ENCODE measurements at regions not wholly inside any gene's neighbourhood (a gene's known extent, or its start where the extent isn't known, plus 50 kb on each side); places are given as distances from the start of the nearest gene placed in this dataset.

DNA sequence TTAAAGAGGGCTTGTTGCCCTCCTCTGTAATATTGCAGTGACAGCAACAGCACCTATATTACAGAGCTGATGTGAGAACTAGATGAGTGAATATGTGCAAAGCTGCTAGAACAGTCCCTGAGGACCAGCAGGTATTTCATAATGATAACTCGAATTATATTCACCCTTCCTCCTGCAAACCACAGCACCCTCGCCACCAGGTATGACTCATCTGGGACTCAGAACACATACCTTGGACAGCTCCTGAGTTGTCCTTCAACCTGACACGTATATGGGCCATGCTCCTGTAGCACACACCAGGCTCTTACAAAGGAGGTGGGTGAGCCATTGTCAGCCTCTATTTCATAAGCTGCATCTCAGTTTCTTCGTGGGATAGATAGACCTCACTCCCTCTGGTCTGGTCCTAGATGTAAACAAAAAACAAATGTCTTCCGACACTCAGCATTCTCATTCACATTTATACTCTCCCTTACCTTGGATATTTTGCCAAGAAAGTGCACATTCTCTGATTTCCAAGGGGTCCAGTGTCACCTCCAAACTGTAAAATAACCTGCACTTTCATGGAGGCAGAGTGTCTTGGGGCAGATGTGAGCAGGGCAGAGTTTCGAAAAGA, 124.5 kb downstream of the TLE3 start:
- ATAC-seq, result no peak
- intact Hi-C loops (cut with DNase I), result no loop called here
- DNase-seq (ENCODE audit: low spot score), result no peak

DNA sequence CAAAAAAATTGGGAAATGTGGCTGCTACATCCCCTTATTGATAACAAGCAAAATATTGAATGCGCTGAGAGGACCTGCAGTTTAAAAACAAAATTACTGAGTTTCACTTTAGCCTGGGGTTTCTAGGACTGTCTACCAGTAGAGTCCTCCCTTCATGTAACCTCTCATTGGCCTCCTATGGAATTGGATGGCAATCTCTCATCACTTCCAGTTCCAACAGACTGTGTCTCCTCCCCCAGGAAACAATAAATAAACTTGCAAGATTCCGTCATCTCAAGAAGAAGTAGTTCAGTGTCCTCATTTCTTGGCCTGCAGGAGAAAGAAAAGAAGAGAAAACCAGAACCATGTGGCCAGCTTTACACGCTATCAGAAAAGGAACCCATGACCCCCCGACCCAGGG, 123.8 kb downstream of the TLE3 start:
- intact Hi-C loops (cut with DNase I), result no loop called here
- no peak for ATAC-seq
- no peak for DNase-seq (ENCODE audit: low spot score)

DNA sequence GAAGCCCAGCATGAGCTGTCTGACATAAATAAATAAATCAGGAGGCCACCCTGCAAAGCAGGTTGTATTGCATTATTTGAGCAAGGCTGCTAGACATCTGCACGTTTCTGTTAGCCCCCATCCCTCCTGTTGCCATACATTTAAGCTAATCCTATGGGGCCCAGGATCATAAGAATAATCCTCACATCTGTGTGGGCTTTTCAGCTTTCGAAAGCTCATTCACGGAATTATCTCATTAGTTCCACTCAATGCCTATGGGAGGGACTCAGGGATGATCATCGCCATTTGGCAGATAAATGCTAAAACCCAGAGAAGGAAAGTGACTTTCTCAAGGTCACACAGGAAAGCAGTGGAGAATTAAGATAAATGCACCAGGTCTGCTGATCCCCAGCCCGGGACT, 123.4 kb downstream of the TLE3 start:
- intact Hi-C loops (cut with DNase I), result no loop called here
- DNase-seq (ENCODE audit: low spot score) (no peak), ATAC-seq (no peak)

DNA sequence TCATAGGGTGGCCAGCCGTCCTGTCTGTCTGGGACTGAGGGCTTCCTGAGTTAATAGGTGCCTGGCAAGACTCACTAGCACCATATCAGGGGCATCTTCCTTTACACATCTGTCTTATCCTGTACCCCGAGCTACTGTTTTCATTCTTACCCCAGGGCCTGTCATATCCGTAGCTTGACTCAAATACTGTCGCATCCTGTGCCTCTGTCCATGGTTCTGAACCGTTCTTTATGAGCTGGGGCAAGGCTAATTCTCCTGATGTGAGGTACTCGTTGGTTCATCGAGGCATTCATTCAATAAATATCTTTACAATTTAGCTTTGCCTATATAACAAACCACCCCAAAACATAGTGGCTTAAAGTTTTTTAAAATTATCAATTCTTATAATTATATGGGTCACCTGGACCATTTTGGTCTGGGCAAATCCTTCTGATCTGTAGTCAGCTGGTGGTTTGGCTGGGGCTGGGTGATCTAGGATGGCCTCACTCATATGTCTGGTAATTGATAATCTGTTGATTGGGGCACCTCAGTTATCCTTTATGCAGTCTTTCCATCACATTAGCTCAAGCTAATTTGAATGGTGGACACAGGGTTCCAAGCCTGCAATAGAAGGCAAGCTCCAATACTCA, 121.2 kb downstream of the TLE3 start:
- ATAC-seq, result peak; percentile 65
- intact Hi-C loops (cut with DNase I), result no loop called here

DNA sequence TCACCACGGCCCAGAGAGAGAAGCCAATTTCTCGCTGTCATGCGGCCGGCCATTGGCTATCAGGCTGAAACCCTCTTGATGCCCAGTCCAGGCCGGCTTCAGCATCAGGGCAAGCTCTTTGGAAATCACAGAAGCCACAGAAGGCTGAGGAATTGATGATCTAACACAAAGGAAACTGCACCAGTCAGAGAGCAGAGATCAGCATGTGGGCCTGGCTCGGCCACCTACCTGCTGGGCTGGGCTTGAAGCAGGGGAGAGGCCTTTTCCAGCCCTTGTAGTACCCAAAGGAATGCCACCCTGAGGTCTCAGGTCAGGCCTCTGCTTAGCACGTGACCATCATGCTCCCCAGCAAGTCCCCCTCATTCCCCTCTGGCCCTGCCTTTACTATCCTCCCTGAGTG, 119.1 kb downstream of the TLE3 start:
- DNase-seq (ENCODE audit: low spot score) (no peak), ATAC-seq (no peak)
- intact Hi-C loops (cut with DNase I), result no loop called here

More for the DNA sequence above, 121.2 kb downstream of the TLE3 start:
- DNase-seq (ENCODE audit: low spot score), result no peak

DNA sequence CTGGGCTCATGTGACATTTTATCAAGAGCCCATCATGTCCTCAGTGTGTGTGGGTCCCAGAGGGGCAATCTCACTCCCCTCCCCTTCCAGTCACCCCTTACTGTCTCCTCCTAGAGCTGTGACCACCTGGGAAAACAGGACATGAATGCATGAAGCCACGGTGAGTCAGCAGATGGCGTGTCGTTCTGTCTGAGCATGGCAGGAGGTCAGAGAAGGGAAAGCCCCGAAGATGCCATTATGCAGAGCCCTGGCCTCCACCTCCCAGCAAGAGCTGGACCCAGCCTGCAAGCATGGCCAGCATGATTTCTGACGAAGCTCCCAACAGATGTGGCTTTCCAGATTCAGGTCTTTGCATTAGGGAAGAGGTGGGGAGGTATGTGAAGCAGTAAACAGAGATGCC, 118.5 kb downstream of the TLE3 start:
- intact Hi-C loops (cut with DNase I), result no loop called here
- DNase-seq (ENCODE audit: low spot score) (no peak), ATAC-seq (no peak)

DNA sequence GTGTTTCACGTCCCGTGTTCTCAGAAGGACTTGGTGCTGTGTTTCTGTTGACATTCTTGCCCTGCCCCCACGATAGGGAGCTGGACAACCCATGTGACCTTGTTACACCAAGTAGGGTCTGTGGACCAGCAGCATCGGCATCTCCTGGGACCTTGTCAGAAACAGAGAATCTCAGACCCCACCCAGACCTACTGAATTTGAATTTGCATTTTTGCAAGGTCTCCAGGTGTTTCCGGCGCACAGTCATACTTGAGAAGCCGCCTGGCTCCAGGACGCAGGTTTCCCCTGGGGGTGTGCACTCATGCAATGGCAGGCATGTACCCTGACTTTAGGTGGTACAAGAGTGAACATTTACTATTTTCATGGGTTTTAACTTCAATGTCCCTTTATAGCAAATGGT, 117.9 kb downstream of the TLE3 start:
- DNase-seq (ENCODE audit: low spot score) (no peak), ATAC-seq (no peak)
- intact Hi-C loops (cut with DNase I), result no loop called here

DNA sequence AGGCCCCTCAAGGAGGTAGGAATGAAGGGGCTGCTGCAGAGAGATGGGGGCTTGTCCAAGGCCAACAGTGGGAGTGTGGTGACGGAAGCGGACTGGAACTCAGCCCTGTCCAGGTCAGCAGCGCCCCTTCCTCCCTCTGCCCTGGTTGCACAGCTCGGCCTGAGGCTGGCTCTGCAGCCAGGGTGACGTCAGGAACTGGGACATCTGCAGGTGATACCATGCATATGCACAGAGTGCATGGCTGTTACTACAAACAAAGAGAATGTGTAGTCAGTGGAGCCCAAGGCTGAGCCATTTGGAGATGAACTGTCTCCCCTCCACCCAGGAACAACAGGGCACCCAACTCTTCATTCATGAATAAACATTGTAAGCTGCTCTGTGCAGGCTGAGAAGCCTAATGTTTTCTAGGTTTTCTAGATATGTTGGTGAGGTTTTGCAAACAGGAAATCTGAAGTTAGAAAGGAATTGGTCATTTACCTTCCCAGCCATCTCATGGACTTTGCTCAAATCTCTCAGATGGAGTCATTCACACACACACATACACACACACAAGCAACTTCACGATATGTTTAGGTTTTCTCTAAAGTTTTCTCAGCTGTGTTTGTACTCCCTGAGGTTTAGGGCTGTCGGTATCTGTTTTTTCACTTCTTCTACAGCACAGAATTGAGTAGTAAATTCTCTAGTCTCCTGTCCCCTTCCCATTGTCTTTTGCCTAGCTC, 117.2 kb downstream of the TLE3 start:
- intact Hi-C loops (cut with DNase I), result no loop called here
- DNase-seq (ENCODE audit: low spot score), result no peak
- no peak for ATAC-seq

DNA sequence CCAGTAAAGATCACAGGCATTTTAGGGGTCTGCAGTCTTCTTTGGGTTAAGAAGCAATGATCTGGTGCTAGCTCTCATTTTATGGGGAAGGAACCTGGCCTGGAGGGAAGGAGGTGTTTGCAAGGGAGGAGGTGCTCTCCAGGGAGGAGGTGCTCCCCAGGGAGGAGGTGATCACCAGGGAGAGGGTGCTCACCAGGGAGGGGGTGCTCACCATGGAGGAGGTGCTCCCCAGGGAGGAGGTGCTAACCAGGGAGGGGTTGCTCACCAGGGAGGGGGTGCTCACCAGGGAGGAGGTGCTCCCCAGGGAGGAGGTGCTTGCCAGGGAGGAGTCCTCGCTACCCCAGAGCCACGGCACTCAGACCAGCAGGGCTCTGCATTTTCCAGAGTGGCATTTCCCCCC, 115.7 kb downstream of the TLE3 start:
- ATAC-seq, result no peak
- intact Hi-C loops (cut with DNase I), result no loop called here
- DNase-seq (ENCODE audit: low spot score), result no peak

DNA sequence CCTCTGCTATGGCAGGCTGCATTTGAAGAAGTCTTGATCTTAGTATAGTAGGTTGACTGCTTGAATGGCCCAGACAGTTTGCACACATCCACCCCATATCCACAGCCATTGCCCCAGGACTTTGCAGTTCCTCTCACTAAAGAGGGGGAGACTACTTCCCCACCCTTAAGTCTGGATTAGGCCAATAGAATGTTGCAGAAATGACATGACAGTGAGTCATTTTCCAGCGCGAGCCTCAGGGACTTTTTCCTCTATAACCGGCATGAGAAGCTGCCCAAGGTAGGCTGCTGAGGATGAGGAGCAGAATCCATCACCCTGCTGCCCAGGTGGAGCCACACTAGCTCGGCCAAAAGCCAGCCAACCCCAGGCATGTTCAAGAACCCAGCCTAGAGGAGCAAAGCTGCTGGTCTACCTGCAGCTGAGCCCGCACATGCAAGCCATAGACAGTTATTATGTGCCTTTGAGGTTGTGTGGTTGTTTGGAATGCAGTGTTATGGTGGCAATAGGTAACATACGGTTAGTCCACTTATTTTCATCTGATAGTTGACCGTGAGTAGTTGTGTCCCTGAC, 113.9 kb downstream of the TLE3 start:
- DNase-seq (ENCODE audit: low spot score), result no peak
- no peak for ATAC-seq
- intact Hi-C loops (cut with DNase I), result no loop called here

DNA sequence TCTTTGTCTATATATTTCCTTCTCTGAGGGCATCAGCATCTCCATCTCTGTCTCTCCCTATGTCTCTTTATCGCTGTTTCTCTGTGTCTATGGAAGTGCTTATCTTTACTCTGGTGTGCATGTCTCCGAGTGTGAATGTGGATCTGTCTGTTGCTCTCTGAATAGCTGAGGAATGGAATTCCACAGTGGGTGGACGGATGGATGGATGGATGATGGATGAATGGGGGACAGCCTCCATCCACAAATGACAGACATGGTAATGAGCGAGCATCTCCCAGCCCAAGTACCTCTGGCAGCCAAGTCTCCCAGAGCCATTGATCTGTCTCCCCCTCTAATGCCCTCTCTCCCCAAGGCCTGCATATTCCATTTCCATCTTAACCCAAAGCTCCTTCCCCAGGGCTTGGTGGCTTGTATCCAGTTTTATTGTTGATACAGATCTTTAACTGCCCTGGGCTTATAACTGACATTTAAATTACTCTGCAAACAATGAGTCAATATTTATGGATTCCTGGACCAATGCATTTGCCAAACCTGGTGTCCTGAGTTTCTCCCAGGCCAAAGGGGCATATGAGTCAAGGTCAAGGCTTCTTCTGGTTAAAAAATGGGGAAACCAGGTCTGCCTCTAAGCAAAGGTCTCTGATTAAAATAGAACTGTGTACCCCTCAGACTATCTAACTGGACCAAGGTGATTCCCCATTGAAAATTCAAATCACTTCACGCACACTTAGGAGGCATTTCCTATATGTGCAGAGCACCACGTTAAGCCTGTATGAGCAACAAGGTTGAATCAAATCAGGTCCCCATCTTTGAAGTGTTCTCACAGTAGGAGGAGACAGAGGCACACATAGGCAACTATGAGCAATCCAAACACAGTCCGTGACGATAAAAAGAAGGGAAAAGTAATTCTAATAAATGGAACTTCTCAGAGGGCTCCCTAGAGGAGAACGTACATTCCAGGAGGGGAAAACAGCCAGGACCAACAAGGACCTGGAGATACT, 109.9 kb downstream of the TLE3 start:
- intact Hi-C loops (cut with DNase I), result no loop called here
- ATAC-seq, result no peak
- no peak for DNase-seq (ENCODE audit: low spot score)

DNA sequence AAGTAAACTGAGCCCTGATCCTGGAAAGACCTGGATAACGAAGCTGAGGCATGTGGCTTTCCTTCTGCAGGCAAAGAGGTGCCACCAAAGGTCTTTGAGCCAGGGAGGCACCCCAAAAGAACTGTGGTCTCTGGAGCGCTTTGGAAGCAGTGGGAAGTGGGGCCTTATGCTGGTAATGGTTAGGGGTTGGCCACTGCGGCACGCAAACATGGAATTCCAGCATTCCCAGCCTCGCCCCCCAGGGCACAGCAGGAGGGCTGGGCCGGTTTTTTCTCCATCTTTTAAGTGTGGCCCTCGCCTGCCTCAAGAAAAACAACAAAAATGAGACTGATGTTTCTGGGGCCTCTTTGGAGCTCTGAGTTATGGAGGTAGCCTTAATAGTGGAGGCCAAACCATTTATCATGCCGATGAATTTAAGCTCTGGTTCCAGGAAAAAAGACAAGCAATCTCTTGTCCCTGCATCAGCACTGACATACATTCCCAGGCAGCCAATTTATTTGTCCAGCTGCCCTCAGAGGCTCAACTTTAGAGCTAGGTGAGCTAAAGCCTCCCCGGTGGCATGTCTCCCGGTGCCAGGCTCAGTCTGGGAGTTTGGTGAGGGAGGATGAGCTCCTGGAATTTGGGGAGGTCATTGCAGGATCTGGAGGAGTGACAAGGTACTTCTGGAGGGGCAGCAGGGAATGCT, 109.0 kb downstream of the TLE3 start:
- no peak for DNase-seq (ENCODE audit: low spot score)
- ATAC-seq, result no peak
- intact Hi-C loops (cut with DNase I), result no loop called here

DNA sequence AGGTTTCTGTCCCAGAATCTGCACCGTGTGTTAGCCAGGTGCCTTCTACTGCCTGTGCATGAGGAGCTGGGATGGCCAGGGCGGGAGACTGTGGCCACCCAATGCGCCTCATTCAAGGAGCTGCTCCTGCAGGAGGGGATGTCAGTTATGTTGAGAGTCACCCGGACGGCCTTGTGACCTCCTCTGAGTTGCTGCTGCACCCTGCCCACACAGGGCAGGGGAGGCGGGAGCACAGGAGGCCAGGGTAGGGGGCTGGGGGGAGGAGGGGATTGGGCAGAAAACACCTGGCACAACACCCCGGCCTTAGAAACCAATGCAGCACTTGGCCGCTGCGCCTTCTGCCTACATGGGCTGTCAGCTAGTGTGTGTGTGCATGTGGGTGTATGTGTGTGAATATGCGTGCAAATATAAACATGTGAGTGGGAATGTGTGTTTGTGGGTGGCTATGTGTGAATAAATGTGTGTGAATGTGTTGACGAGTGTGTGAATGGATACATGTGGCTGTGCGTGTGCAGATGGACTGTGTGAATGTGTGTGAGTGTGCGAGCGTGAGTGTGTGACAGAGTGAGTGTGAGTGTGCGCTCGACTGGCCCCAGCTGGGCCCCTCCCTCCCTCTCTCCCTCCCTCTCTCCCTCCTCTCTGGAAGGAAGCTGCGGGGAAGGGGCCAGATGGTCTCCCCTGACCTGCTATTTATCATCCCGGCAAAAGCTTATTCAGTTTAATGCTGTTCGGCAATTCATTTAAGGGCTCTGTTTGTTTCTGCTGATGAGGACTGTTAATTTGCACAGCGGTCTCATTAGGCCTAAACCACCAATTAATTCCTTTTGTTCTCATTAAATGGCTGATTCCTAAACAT, 106.9 kb downstream of the TLE3 start:
- ATAC-seq (no peak), DNase-seq (ENCODE audit: low spot score) (no peak)
- intact Hi-C loops (cut with DNase I), result no loop called here

DNA sequence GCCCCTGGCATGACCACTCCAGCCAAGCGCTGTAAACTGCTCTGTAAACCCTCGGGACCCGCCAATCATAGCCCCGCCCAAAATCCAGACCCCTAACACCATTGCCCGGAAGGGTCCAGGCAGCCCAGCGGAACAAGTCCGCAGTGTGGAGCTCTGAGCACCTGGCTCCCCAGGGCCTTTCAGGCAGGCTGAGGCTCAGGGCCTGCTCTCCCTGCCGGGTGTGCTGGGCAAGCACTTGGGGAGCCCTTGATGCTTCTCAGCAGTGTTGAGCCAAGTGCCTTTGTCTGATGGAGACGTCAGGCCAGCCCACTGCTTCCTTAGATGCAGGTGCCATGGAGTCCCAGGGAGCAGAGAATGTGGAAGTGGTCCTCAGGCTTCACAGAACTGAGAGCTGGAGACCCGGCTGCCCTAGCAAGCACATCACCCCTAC, 106.2 kb downstream of the TLE3 start:
- ATAC-seq, result no peak
- DNase-seq (ENCODE audit: low spot score), result no peak

DNA sequence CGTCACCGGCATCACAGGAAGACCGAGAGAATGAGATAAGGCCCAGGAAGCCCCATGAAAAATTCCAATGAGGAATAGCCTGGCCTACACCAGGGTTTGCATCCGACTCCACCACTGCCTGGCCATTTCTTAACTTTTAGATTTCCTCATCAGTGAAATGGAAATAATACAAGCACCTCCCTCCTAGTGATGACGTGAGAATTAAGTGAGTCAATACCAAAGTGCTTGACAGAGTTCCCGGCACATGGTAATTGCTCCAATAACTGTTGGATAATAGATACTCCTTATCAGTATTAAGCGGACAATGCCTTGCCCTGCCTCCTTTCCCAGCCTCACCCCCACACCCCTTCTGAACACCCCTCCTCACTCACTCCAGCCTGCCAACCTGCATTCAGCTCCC, 105.4 kb downstream of the TLE3 start:
- ATAC-seq (no peak), DNase-seq (ENCODE audit: low spot score) (no peak)
- intact Hi-C loops (cut with DNase I), result no loop called here

More for the DNA sequence above, 106.2 kb downstream of the TLE3 start:
- intact Hi-C loops (cut with DNase I), result no loop called here

DNA sequence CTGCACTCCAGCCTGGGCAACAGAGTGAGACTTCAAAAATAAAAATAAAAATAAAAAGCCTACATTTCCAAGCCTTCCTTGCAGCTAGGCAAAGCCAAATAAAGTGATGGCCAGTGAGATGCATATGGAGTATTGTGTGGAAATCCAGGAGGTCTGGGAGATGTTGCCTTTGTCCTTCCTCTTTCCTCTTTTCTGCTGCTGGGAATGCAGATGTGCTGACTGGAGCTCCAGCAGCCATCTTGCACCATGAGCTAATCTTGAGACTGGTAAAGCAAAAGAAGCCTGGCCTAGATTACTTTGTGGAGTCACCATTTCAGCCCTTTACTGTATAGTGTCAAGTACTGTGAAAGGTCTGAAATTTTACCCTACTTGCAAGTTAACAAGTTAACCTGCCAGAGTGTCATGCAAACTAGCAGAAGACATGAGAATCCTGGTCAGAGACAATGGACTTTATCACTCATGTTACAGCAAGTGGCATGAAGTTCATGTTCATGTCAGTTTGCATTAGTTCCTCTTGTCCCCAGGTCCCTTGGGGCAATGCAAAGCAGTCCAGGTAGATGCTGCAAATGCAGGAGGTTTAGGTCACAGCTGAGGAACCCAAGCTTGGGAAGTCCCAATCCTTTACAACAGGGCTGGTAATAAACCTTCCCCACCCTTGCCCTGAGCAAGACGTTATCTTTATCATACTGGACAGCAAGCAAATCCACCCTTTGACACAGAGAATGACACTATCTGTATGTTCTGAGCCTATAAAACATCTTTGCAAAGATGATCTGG, 103.1 kb downstream of the TLE3 start:
- DNase-seq (ENCODE audit: low spot score) (no peak), ATAC-seq (no peak)
- intact Hi-C loops (cut with DNase I), result no loop called here

Data from sciatic nerve (tissue), 2 donors.